SK-N-SH (cell line): ENCODE measurements at regions not wholly inside any gene's neighbourhood (a gene's known extent, or its start where the extent isn't known, plus 50 kb on each side); places are given as distances from the start of the nearest gene placed in this dataset.

ENCODE experiments used
- CTCF ChIA-PET: fragments of 300-600, 350-600 bp; formaldehyde crosslinking; extraction: SDS; loops from one replicate; lab custom pipeline; 2021; lab: Yijun Ruan, JAX
- POLR2A ChIA-PET: fragments of 350-600 bp; sonication (Branson Sonifier 250); formaldehyde crosslinking; extraction: SDS; loops from one replicate; lab custom pipeline; 2020; ENCODE audit warnings: antibody characterized with exemption, inconsistent platforms; lab: Yijun Ruan, JAX
- DNase-seq: peaks from one replicate; pipeline ENCODE4 v3.0.0; 2012
- H2AFZ ChIP-seq: fragments of 200-600 bp; sonication (generic); 2 replicates; pipeline ENCODE4 v1.8.1; 2016; ENCODE audit warnings: antibody characterized with exemption, mild to moderate bottlenecking, low read depth
- H3F3A ChIP-seq: fragments of 200-600 bp; sonication (generic); replicated peaks from 2 replicates; pipeline ENCODE3; 2016; ENCODE audit warnings: antibody characterized with exemption, mild to moderate bottlenecking; ENCODE audit not compliant: insufficient read depth
- H3K27ac ChIP-seq, 2 experiments: fragments of 200-500 bp in 1 of 2; fragments of 200-600 bp in 1 of 2; sonication (Bioruptor generic) in 1 of 2; sonication (generic), shearing (Covaris generic) in 1 of 2; 2 replicates each; pipeline versions ENCODE4 v1.5.1 to v1.6.1; 2014 to 2016; ENCODE audit warnings: low read depth in 2 of 2, inconsistent platforms in 1 of 2, low read length in 1 of 2, mild to moderate bottlenecking in 1 of 2, mixed read lengths in 1 of 2
- H3K27me3 ChIP-seq: fragments of 200-600 bp; sonication (generic), shearing (Covaris generic); 2 replicates; pipeline ENCODE4 v1.6.1; 2016; ENCODE audit warnings: mixed run types; ENCODE audit not compliant: insufficient read depth
- H3K36me3 ChIP-seq, 2 experiments: fragments of 200-500 bp in 1 of 2; fragments of 200-600 bp in 1 of 2; sonication (Bioruptor generic) in 1 of 2; sonication (generic) in 1 of 2; replicated peaks in 1 of 2; 2 replicates each; pipeline versions ENCODE3 to v1.5.1; 2014 to 2016; ENCODE audit warnings: low read length in 1 of 2, mild to moderate bottlenecking in 1 of 2; ENCODE audit not compliant: insufficient read depth in 2 of 2, control insufficient read depth in 1 of 2
- H3K4me1 ChIP-seq, 2 experiments: fragments of 200-500 bp in 1 of 2; fragments of 200-600 bp in 1 of 2; sonication (Bioruptor generic) in 1 of 2; sonication (generic), shearing (Covaris generic) in 1 of 2; 2 replicates each; pipeline versions ENCODE4 v1.5.1 to v1.6.1; 2014 to 2016; ENCODE audit warnings: low read depth in 1 of 2, low read length in 1 of 2, mixed run types in 1 of 2; ENCODE audit not compliant: insufficient read depth in 2 of 2, control insufficient read depth in 1 of 2
- H3K4me2 ChIP-seq: fragments of 200-600 bp; sonication (generic), shearing (Covaris generic); 2 replicates; pipeline ENCODE4 v1.6.1; 2017; ENCODE audit warnings: mixed run types
- H3K4me3 ChIP-seq, 2 experiments: fragments of 200-500 bp in 1 of 2; fragments of 200-600 bp in 1 of 2; sonication (Bioruptor generic) in 1 of 2; sonication (generic), shearing (Covaris generic) in 1 of 2; 2 replicates each; pipeline versions ENCODE4 v1.5.1 to v1.8.1; 2014 to 2016; ENCODE audit warnings: low read depth in 2 of 2, inconsistent platforms in 1 of 2, low read length in 1 of 2, mild to moderate bottlenecking in 1 of 2, mixed read lengths in 1 of 2, moderate library complexity in 1 of 2
- H3K79me2 ChIP-seq: fragments of 200-600 bp; sonication (generic); 2 replicates; pipeline ENCODE4 v1.8.1; 2017; ENCODE audit warnings: mild to moderate bottlenecking; ENCODE audit not compliant: insufficient read depth
- H3K9ac ChIP-seq: fragments of 200-600 bp; sonication (generic); 2 replicates; pipeline ENCODE4 v1.6.1; 2017; ENCODE audit warnings: mixed run types
- H3K9me2 ChIP-seq: fragments of 200-600 bp; sonication (generic); 2 replicates; pipeline ENCODE4 v1.6.1; 2017; ENCODE audit warnings: mixed run types
- H3K9me3 ChIP-seq: fragments of 200-600 bp; sonication (generic); 2 replicates; pipeline ENCODE4 v1.6.1; 2017; ENCODE audit warnings: mixed run types, mild to moderate bottlenecking, moderate library complexity
- H4K20me1 ChIP-seq: fragments of 200-600 bp; sonication (generic); 2 replicates; pipeline ENCODE4 v1.6.1; 2017; ENCODE audit warnings: mild to moderate bottlenecking, mixed run types; ENCODE audit not compliant: insufficient read depth
- ELF1 ChIP-seq: IDR thresholded peaks from 2 replicates; pipeline ENCODE4 v1.4.0; 2012
- EP300 ChIP-seq, 2 experiments: IDR thresholded peaks; 2 replicates each; pipeline versions ENCODE4 v1.4.0 to v1.6.1; 2012; ENCODE audit warnings: borderline replicate concordance in 1 of 2, low read depth in 1 of 2, low read length in 1 of 2
- FOSL2 ChIP-seq: IDR thresholded peaks from 2 replicates; pipeline ENCODE4 v1.4.0; 2012; ENCODE audit warnings: low read depth, mild to moderate bottlenecking, moderate library complexity, borderline replicate concordance
- GATA2 ChIP-seq: sonication (generic); formaldehyde crosslinking; IDR thresholded peaks from 2 replicates; pipeline ENCODE4 v1.5.0; 2020; ENCODE audit warnings: mild to moderate bottlenecking, missing genetic modification reagents
- NRF1 ChIP-seq: IDR thresholded peaks from 2 replicates; pipeline ENCODE4 v1.6.1; 2012; ENCODE audit warnings: low read depth, mild to moderate bottlenecking, low read length
- POLR2AphosphoS5 ChIP-seq: IDR thresholded peaks from 2 replicates; pipeline ENCODE4 v1.6.1; 2012; ENCODE audit warnings: low read depth, low read length
- RXRA ChIP-seq: IDR thresholded peaks from 2 replicates; pipeline ENCODE4 v1.4.0; 2012; ENCODE audit warnings: low read depth, mild to moderate bottlenecking, borderline replicate concordance
- SMC3 ChIP-seq: IDR thresholded peaks from 2 replicates; pipeline ENCODE4 v1.6.1; 2012; ENCODE audit warnings: low read depth, low read length, improper control_type of control experiment
- TAF1 ChIP-seq: IDR thresholded peaks from 2 replicates; pipeline ENCODE4 v1.6.1; 2012; ENCODE audit warnings: low read depth, mild to moderate bottlenecking, low read length, moderate library complexity, borderline replicate concordance
- WGBS: methylation state at CpG from one replicate; pipeline ENCODE4 v1.1.6; 2017; ENCODE audit warnings: low lambda C conversion rate; 5-methylcytosine and 5-hydroxymethylcytosine counted together
- TF ChIP-seq, protein P1 (sequence below): fragments of 200-600 bp; sonication (generic); IDR thresholded peaks from 2 replicates; pipeline ENCODE4 v1.6.1; 2017; ENCODE audit warnings: antibody characterized with exemption, mild to moderate bottlenecking, moderate library complexity

DNA sequence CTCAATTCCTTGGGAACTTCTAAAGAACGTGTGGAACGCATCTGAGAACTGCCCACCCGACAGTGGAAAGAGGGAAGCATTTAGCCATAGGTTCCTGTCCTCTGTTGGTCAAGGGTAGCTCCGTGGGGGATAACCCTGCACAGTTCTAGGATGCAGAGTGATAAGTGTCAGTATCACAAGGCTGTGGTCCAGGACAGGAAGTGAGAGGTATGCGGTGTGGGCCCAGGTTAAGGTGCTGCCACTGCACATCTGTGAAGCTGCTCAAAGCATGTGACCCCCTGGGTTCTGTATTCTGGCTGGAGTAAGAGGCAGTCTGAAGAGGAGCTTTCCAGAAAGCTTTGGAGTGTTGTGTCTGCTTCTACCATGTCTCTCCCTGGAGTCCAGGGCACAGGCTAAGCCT lies 51.7 kb upstream of the HES1 start:
- H3K4me3 ChIP-seq, result no peak overlapping the region
- H3K27me3 ChIP-seq, result peaks cover 42% of the 10 kb centered on the region
- no peaks in the 10 kb centered on the region for H3K36me3 ChIP-seq
- H3K9ac ChIP-seq, result no peak overlapping the region
- ChIA-PET CTCF (interaction anchor here (1.1 to 2.5 kb wide), 4 partner anchors 14 to 231 kb away, joined by 3 to 9 read pairs (median 4); no protein-coding TSS in a partner anchor), POLR2A (interaction anchor here (0.6 to 1.3 kb wide), 3 partner anchors 9 to 14 kb away, joined by 3 to 4 read pairs (median 3); no protein-coding TSS in a partner anchor)
- no peak overlapping the region for H3K4me2 ChIP-seq
- no peaks in the 10 kb centered on the region for H3K9me3 ChIP-seq
- H2AFZ ChIP-seq, result no peak overlapping the region
- H3K9me2 ChIP-seq, result no peaks in the 10 kb centered on the region
- no peaks in the 10 kb centered on the region for H4K20me1 ChIP-seq
- no peaks in the 10 kb centered on the region for H3K79me2 ChIP-seq
- H3F3A ChIP-seq, result no peaks in the 10 kb centered on the region
- no peak for DNase-seq
- 75% methylated on average over 5 of the region's 5 CpGs for WGBS
- TF ChIP-seq NRF1 (no peak), ELF1 (no peak), EP300 (IDR thresholded peaks at IDR 0.05; ENCODE audit: borderline replicate concordance in 1 of 2, low read depth in 1 of 2, low read length in 1 of 2) (no peak), SMC3 (no peak), TAF1 (no peak), RXRA (no peak), GATA2 (no peak), FOSL2 (no peak), POLR2AphosphoS5 (no peak)
- TF ChIP-seq, protein P1, sequence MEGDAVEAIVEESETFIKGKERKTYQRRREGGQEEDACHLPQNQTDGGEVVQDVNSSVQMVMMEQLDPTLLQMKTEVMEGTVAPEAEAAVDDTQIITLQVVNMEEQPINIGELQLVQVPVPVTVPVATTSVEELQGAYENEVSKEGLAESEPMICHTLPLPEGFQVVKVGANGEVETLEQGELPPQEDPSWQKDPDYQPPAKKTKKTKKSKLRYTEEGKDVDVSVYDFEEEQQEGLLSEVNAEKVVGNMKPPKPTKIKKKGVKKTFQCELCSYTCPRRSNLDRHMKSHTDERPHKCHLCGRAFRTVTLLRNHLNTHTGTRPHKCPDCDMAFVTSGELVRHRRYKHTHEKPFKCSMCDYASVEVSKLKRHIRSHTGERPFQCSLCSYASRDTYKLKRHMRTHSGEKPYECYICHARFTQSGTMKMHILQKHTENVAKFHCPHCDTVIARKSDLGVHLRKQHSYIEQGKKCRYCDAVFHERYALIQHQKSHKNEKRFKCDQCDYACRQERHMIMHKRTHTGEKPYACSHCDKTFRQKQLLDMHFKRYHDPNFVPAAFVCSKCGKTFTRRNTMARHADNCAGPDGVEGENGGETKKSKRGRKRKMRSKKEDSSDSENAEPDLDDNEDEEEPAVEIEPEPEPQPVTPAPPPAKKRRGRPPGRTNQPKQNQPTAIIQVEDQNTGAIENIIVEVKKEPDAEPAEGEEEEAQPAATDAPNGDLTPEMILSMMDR, result no peak
- H3K27ac ChIP-seq, result no peak overlapping the region
- H3K4me1 ChIP-seq, result peaks cover 0 to 24% of the 10 kb centered on the region in 2 experiments; a peak in 2 of 4 replicates
